Mucosa of stomach (tissue), 1 donor: ENCODE measurements at regions not wholly inside any gene's neighbourhood (a gene's known extent, or its start where the extent isn't known, plus 50 kb on each side); places are given as distances from the start of the nearest gene placed in this dataset.

Experiments
- H3K27me3 ChIP-seq: one replicate; pipeline ENCODE4 v1.7.0; 2013; ENCODE audit warnings: mild to moderate bottlenecking, low read length; ENCODE audit not compliant: control insufficient read depth, insufficient read depth
- H3K36me3 ChIP-seq: one replicate; pipeline ENCODE4 v1.7.0; 2013; ENCODE audit warnings: low read length; ENCODE audit not compliant: control insufficient read depth, insufficient read depth
- H3K4me1 ChIP-seq: one replicate; pipeline ENCODE4 v1.7.0; 2013; ENCODE audit warnings: mild to moderate bottlenecking, low read length; ENCODE audit not compliant: control insufficient read depth, insufficient read depth
- H3K4me3 ChIP-seq: one replicate; pipeline ENCODE4 v1.7.0; 2013; ENCODE audit warnings: low read length
- H3K9ac ChIP-seq: one replicate; pipeline ENCODE4 v1.7.0; 2013; ENCODE audit warnings: mild to moderate bottlenecking, low read length, moderate library complexity
- H3K9me3 ChIP-seq: one replicate; pipeline ENCODE4 v1.7.0; 2013; ENCODE audit warnings: mild to moderate bottlenecking, low read length, moderate library complexity; ENCODE audit not compliant: control insufficient read depth
- donor health status: Pancreatic carcinoma.

GRCh38 chr11:11117730-11118129 lies 235.3 kb downstream of the CSNK2A3 start:
- H3K4me3 ChIP-seq, result no peak overlapping the region
- no peak overlapping the region for H3K9ac ChIP-seq

GRCh38 chr11:11115475-11115874 lies 237.6 kb downstream of the CSNK2A3 start:
- Histone ChIP-seq H3K27me3 (peaks cover 2% of the 10 kb centered on the region), H3K9me3 (no peaks in the 10 kb centered on the region), H3K9ac (no peak overlapping the region), H3K4me3 (no peak overlapping the region), H3K4me1 (no peaks in the 10 kb centered on the region), H3K36me3 (no peaks in the 10 kb centered on the region)

More at GRCh38 chr11:11117730-11118129, 235.3 kb downstream of the CSNK2A3 start:
- no peaks in the 10 kb centered on the region for H3K36me3 ChIP-seq
- H3K4me1 ChIP-seq, result no peaks in the 10 kb centered on the region
- no peaks in the 10 kb centered on the region for H3K27me3 ChIP-seq
- H3K9me3 ChIP-seq, result no peaks in the 10 kb centered on the region

GRCh38 chr11:11113626-11114025 lies 239.4 kb downstream of the CSNK2A3 start:
- Histone ChIP-seq H3K4me3 (no peak overlapping the region), H3K9ac (no peak overlapping the region), H3K9me3 (no peaks in the 10 kb centered on the region), H3K36me3 (no peaks in the 10 kb centered on the region), H3K27me3 (peaks cover 2% of the 10 kb centered on the region), H3K4me1 (no peaks in the 10 kb centered on the region)

GRCh38 chr11:11108026-11108425 lies 245.0 kb downstream of the CSNK2A3 start:
- Histone ChIP-seq H3K9me3 (no peaks in the 10 kb centered on the region), H3K4me3 (no peak overlapping the region), H3K9ac (no peak overlapping the region), H3K4me1 (no peaks in the 10 kb centered on the region), H3K36me3 (no peaks in the 10 kb centered on the region), H3K27me3 (peaks cover 2% of the 10 kb centered on the region)

GRCh38 chr11:11107076-11107723 lies 245.8 kb downstream of the CSNK2A3 start:
- Histone ChIP-seq H3K4me3 (no peak overlapping the region), H3K9me3 (no peaks in the 10 kb centered on the region), H3K4me1 (no peaks in the 10 kb centered on the region), H3K27me3 (peaks cover 2% of the 10 kb centered on the region), H3K36me3 (no peaks in the 10 kb centered on the region), H3K9ac (no peak overlapping the region)

- H3K4me1 ChIP-seq, result no peaks in the 10 kb centered on the region
- H3K9ac ChIP-seq, result no peak overlapping the region
- no peaks in the 10 kb centered on the region for H3K36me3 ChIP-seq
- H3K4me3 ChIP-seq, result no peak overlapping the region
- no peaks in the 10 kb centered on the region for H3K9me3 ChIP-seq
- H3K27me3 ChIP-seq, result no peaks in the 10 kb centered on the region
Measured at GRCh38 chr11:11105361-11105760, 247.5 kb upstream of the ZBED5 start.

DNA sequence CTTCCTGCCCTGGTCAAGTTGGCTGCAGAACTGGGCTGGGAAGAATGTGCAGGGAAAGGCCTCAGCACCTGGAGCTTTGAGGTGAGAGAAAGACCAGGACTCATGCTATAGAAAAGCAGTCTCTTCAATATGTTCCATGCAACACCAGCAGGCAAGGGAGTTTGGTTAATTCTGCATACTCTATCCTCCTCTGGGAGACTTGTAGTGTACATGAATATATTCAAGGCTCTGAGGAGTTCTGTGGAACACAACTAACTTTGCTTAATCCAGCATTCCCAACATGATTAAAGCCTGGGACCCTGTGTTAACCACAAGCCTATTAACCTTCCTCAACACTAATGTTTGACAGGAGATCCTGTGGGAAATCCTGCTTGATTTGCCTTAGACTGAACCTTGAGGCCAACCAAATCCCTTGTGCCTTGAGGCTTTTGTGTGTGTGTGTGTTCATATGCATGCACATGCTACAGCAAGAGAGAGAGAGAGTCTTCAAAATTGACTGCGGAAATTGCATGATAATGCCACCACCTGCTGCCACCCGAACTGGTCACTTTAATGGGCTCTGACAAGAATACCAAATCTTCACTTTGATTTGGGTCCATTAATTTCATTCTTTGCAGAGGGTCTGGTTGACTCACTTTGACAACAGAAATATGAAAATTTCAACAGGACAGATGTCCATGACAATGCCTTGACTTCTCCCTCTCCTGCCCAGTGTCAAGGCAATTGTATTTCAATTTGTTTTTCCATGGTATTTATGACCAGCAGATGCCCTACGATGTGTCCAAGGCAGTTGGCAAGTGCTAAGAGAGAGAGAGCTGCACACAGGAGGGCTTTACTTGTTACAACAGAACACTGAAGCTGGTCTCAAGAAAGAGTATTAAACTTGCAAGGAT lies 238.2 kb upstream of the ZBED5 start:
- no peaks in the 10 kb centered on the region for H3K36me3 ChIP-seq
- H3K27me3 ChIP-seq, result no peaks in the 10 kb centered on the region
- no peak overlapping the region for H3K9ac ChIP-seq
- H3K4me3 ChIP-seq, result no peak overlapping the region
- H3K9me3 ChIP-seq, result no peaks in the 10 kb centered on the region
- H3K4me1 ChIP-seq, result no peaks in the 10 kb centered on the region

DNA sequence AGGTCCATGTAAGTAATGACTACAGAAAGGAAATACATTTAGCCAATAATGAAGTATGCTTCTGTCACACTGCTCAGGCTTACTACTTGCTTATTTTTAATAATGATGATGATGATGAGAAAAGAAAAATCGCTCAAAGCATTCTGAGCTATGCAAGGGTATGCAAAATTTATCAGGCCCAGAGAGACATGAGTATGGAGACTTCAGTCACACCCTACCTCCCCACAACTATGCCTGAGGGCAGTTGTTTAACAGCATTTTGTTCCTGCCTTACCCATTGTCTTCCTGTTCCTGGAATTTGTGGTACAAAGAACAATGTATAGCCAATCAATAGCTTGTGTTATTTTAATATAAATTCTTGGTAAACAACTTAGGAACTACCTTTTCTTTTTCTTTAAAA lies 232.6 kb upstream of the ZBED5 start:
- Histone ChIP-seq H3K27me3 (no peaks in the 10 kb centered on the region), H3K9ac (no peak overlapping the region), H3K4me1 (no peaks in the 10 kb centered on the region)

DNA sequence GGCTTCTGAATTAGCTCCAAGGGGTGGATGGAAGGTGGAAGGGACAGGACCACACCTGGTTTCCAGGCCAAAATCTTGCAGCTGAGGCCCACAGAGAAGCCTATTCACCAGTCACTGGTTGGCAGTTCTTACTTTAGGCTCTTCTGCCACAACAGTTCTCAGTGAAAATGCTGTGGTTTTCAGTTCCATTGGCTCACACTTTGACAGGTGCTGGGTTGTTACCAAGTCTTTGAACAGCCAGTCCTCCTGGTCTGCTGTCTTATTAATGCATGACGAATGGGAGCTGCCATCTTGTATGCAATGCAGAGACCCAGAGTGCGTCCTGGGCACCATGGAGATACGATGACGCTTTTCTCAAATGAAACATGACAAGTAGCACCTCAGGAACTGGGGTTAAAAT lies 232.0 kb upstream of the ZBED5 start:
- Histone ChIP-seq H3K36me3 (no peaks in the 10 kb centered on the region), H3K27me3 (no peaks in the 10 kb centered on the region), H3K4me3 (no peak overlapping the region), H3K9ac (no peak overlapping the region), H3K9me3 (no peaks in the 10 kb centered on the region), H3K4me1 (no peaks in the 10 kb centered on the region)

More for the DNA sequence above, 232.6 kb upstream of the ZBED5 start:
- no peaks in the 10 kb centered on the region for H3K36me3 ChIP-seq
- no peaks in the 10 kb centered on the region for H3K9me3 ChIP-seq
- H3K4me3 ChIP-seq, result no peak overlapping the region

- H3K27me3 ChIP-seq, result no peaks in the 10 kb centered on the region
- H3K9ac ChIP-seq, result no peak overlapping the region
- H3K9me3 ChIP-seq, result no peaks in the 10 kb centered on the region
- H3K4me3 ChIP-seq, result no peak overlapping the region
- H3K36me3 ChIP-seq, result no peaks in the 10 kb centered on the region
- no peaks in the 10 kb centered on the region for H3K4me1 ChIP-seq
Measured at GRCh38 chr11:11086979-11087378, 229.1 kb upstream of the ZBED5 start.

- Histone ChIP-seq H3K27me3 (no peaks in the 10 kb centered on the region), H3K9ac (no peak overlapping the region), H3K4me1 (no peaks in the 10 kb centered on the region), H3K4me3 (no peak overlapping the region), H3K9me3 (no peaks in the 10 kb centered on the region), H3K36me3 (no peaks in the 10 kb centered on the region)
Measured at GRCh38 chr11:11085580-11085979, 227.7 kb upstream of the ZBED5 start.

DNA sequence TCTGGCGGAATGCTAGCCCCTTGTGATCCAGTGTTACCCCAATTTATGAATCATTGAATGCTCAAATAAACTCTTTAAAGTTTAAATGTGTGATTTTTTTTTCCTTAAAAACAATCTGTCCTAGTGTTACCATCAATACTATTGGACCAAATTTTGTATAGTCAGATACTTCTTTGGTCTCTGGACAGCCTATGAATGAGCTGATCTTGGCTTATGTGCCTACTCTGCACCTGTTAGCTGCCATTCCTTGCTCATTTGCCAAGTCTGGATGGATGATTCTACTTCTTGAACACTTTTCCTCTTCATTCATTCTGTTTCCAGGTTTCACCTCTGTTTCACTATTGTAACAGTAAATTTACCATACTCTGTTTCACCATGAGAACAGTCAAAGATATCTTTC lies 226.5 kb upstream of the ZBED5 start:
- no peaks in the 10 kb centered on the region for H3K4me1 ChIP-seq
- H3K4me3 ChIP-seq, result no peak overlapping the region

More for the DNA sequence above, 226.5 kb upstream of the ZBED5 start:
- Histone ChIP-seq H3K27me3 (no peaks in the 10 kb centered on the region), H3K36me3 (no peaks in the 10 kb centered on the region), H3K9ac (no peak overlapping the region), H3K9me3 (no peaks in the 10 kb centered on the region)
